Spleen (tissue), 7 donors: ENCODE measurements at regions not wholly inside any gene's neighbourhood (a gene's known extent, or its start where the extent isn't known, plus 50 kb on each side); places are given as distances from the start of the nearest gene placed in this dataset.

Experiments
- CTCF ChIP-seq, 11 experiments: fragments of 200-600 bp in 7 of 11; fragments of 450-650 bp in 4 of 11; sonication (generic) in 4 of 11; IDR thresholded peaks in 8 of 11; conservative IDR thresholded peaks in 3 of 11; 1 replicate in 7 of 11; 2 replicates in 4 of 11; pipeline versions ENCODE4 v1.4.0 to v1.8.0; 2016 to 2021; ENCODE audit warnings: antibody characterized with exemption in 11 of 11, inconsistent platforms in 4 of 11, mild to moderate bottlenecking in 1 of 11
- POLR2A ChIP-seq, 3 donors: fragments of 450-650 bp; IDR thresholded peaks; one replicate each; pipeline ENCODE4 v1.5.1; 2017; ENCODE audit warnings: antibody characterized with exemption in 3 of 3, mild to moderate bottlenecking in 1 of 3
- donor health status: DM: no; HTN: no; CAD: no; lungs with moderate emphysema.
- donor health status: DM: no; HTN: no; CAD: no.
- donor health status: DM: no; HTN: no; CAD: no.

- TF ChIP-seq CTCF (IDR thresholded peaks at IDR 0.05 in 8 of 11, conservative IDR thresholded peaks at IDR 0.05 in 3 of 11) (no peak), POLR2A (IDR thresholded peaks at IDR 0.05) (no peak)
Measured at GRCh38 chr6:15745781-15746180, 83.0 kb upstream of the DTNBP1 start.
